Left lung (tissue), 4 donors: ENCODE measurements at regions not wholly inside any gene's neighbourhood (a gene's known extent, or its start where the extent isn't known, plus 50 kb on each side); places are given as distances from the start of the nearest gene placed in this dataset.
A peak's percentile ranks its signal among the peaks of the same experiment; 100 is the strongest.

Source experiments
- ATAC-seq: fragments of 200-7000 bp; cut with Tn5 transposase; one replicate; pipeline ENCODE4 v1.9.1; 2020; ENCODE audit warnings: moderate library complexity
- DNase-seq, 4 donors: peaks; one replicate each; pipeline ENCODE4 v3.0.0-alpha.2; 2013 to 2020
- H3K27ac ChIP-seq, 2 donors: fragments of 200-600 bp; sonication (generic) in 1 of 2; one replicate each; pipeline versions ENCODE4 v1.5.0 to v1.8.0; 2020 to 2021
- H3K27me3 ChIP-seq, 2 donors: fragments of 200-600 bp; sonication (generic) in 1 of 2; one replicate each; pipeline versions ENCODE4 v1.5.0 to v1.8.0; 2020 to 2021
- H3K36me3 ChIP-seq, 2 donors: fragments of 200-600 bp; sonication (generic) in 1 of 2; one replicate each; pipeline versions ENCODE4 v1.5.0 to v1.8.0; 2020 to 2021
- H3K4me1 ChIP-seq, 2 donors: fragments of 200-600 bp; one replicate each; pipeline ENCODE4 v1.8.0; 2021
- H3K4me3 ChIP-seq, 2 donors: fragments of 200-600 bp; sonication (generic) in 1 of 2; one replicate each; pipeline versions ENCODE4 v1.5.0 to v1.8.0; 2020 to 2021; ENCODE audit warnings: mild to moderate bottlenecking in 1 of 2
- H3K9me3 ChIP-seq, 2 donors: fragments of 200-600 bp; sonication (generic) in 1 of 2; one replicate each; pipeline versions ENCODE4 v1.5.0 to v1.8.0; 2020 to 2021
- intact Hi-C, 2 donors: fragments of 100-400 bp; cut with DNase I; formaldehyde crosslinking; loops; one replicate each; pipeline versions ENCODE4 v1.11.2 to v1.14.2; 2022
- TF ChIP-seq, protein P1 (sequence below), 2 donors: fragments of 200-600 bp; sonication (generic) in 1 of 2; IDR thresholded peaks; one replicate each; pipeline versions ENCODE4 v1.5.0 to v1.8.0; 2021; ENCODE audit warnings: antibody characterized with exemption in 2 of 2
- donor health status: DM: no; HTN: yes; CAD: no.
- donor health status: DM: no; HTN: no; CAD: no.

GRCh38 chr2:36214691-36215090 is 140.9 kb upstream of the CRIM1 start:
- no peaks in the 10 kb centered on the region for H3K4me1 ChIP-seq
- ATAC-seq, result no peak
- no peaks in the 10 kb centered on the region for H3K36me3 ChIP-seq
- intact Hi-C loops, result no loop called here
- TF ChIP-seq, protein P1, sequence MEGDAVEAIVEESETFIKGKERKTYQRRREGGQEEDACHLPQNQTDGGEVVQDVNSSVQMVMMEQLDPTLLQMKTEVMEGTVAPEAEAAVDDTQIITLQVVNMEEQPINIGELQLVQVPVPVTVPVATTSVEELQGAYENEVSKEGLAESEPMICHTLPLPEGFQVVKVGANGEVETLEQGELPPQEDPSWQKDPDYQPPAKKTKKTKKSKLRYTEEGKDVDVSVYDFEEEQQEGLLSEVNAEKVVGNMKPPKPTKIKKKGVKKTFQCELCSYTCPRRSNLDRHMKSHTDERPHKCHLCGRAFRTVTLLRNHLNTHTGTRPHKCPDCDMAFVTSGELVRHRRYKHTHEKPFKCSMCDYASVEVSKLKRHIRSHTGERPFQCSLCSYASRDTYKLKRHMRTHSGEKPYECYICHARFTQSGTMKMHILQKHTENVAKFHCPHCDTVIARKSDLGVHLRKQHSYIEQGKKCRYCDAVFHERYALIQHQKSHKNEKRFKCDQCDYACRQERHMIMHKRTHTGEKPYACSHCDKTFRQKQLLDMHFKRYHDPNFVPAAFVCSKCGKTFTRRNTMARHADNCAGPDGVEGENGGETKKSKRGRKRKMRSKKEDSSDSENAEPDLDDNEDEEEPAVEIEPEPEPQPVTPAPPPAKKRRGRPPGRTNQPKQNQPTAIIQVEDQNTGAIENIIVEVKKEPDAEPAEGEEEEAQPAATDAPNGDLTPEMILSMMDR (IDR thresholded peaks at IDR 0.05), result no peak
- no peak overlapping the region for H3K27ac ChIP-seq
- DNase-seq, result no peak
- H3K4me3 ChIP-seq, result no peak overlapping the region
- H3K27me3 ChIP-seq, result no peaks in the 10 kb centered on the region
- peaks cover 0 to 2% of the 10 kb centered on the region in 2 donors for H3K9me3 ChIP-seq

DNA sequence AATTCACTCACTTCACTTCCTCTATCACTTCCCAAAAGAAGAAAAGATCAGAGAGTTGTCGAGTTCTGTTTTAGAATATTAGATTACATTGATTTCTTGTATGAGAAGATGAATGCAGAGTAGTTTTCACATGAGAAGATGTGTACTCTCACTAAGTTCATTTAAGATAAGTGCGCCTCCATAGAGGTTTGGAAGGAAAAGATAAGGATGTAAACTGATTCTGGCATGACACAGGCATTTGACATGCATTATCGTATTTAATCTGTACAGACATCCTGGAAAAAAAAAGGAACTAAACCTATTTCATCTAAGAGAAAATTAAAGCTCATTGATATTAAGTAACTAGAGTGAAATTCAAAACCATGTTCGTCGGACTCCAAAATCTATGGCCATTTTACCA is 152.2 kb upstream of the CRIM1 start:
- Histone ChIP-seq H3K4me1 (no peaks in the 10 kb centered on the region), H3K9me3 (peaks cover 0 to 10% of the 10 kb centered on the region in 2 donors), H3K4me3 (no peak overlapping the region), H3K36me3 (no peaks in the 10 kb centered on the region), H3K27me3 (no peaks in the 10 kb centered on the region), H3K27ac (no peak overlapping the region)
- ATAC-seq (no peak), DNase-seq (no peak)
- TF ChIP-seq, protein P1 (IDR thresholded peaks at IDR 0.05), result no peak
- intact Hi-C loops, result no loop called here

DNA sequence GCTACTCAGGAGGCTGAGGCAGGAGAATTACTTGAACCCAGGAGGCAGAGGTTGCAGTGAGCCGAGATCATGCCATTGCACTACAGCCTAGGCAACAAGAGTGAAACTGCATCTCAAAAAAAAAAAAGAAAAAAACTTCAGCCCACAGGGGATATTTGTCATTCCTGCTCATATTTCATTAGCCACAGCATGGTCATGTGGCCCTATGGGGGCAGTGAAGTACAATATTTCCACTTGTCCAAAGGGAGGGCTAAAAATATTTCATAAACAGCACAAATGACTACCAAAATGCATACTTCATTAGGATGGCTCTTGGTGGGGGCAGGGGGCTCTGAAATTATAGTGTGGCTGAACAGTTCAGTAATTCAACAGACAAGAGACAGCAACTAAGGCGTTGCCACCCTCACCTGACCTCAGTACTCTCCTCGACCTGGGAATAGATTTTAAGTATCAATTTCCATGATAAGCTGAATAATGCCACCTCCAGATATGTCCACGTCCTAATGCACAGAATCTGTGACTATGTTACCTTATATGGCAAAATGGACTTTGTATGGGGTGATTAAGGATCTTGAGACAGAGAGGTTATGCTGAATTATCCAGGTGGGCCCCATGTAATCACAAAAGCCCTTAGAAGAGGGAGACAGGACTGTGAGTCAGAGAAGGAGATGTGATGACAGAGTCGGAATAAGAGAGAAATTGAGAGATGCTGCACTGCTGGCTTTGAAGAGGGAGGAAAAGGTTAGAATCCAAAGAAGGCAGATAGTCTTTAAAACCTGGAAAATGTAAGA is 158.2 kb upstream of the CRIM1 start:
- Histone ChIP-seq H3K36me3 (no peaks in the 10 kb centered on the region), H3K27me3 (no peaks in the 10 kb centered on the region), H3K4me3 (no peak overlapping the region), H3K27ac (no peak overlapping the region), H3K4me1 (no peaks in the 10 kb centered on the region), H3K9me3 (peaks cover 0 to 10% of the 10 kb centered on the region in 2 donors)
- intact Hi-C loops, result no loop called here
- TF ChIP-seq, protein P1 (IDR thresholded peaks at IDR 0.05), result no peak
- DNase-seq, result no peak
- no peak for ATAC-seq

DNA sequence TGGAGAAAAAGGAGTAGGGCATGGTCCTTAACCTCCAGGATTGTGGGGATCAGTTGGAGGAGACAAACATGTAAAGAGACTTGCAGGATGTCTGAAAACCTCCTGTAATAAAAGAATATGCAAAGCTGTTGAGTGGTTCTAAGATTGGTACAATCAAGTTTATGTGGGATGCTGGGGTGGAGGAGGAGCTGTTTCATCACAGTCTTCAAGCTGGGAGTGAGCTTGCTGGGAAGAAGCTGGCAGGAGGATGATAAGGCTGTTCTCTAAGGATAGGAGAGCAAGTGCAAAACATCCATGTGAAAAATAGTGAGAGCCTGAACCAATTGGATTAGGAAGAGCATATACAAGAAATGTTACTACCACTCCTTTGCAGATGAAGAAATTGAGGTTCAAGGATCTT is 161.9 kb upstream of the CRIM1 start:
- TF ChIP-seq, protein P1 (IDR thresholded peaks at IDR 0.05), result no peak
- Histone ChIP-seq H3K9me3 (no peaks in the 10 kb centered on the region), H3K27me3 (no peaks in the 10 kb centered on the region), H3K4me1 (no peaks in the 10 kb centered on the region), H3K36me3 (no peaks in the 10 kb centered on the region), H3K4me3 (no peak overlapping the region), H3K27ac (no peak overlapping the region)
- ATAC-seq (no peak), DNase-seq (no peak)
- intact Hi-C loops, result no loop called here

DNA sequence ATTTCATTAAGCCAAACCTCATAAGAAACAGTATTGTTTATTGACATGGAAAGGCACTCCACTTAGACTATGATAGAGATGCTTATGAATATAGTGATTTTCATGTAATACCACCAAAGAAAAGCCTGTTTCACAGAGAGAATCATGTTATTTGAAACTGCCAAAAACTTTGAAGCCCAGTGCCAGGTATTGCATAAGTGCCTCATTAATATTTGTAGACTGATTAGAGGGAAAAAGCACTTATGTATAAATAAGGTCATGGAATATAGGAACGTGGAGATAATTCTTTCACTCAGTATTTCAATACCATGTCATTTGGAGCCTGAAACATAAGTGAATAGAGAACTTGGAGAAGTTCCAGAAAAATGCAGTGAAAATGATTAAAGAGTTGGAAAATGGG is 162.6 kb upstream of the CRIM1 start:
- H3K4me1 ChIP-seq, result no peaks in the 10 kb centered on the region
- intact Hi-C loops, result no loop called here
- H3K4me3 ChIP-seq, result no peak overlapping the region
- no peaks in the 10 kb centered on the region for H3K9me3 ChIP-seq
- ATAC-seq, result no peak
- no peaks in the 10 kb centered on the region for H3K27me3 ChIP-seq
- no peak overlapping the region for H3K27ac ChIP-seq
- TF ChIP-seq, protein P1 (IDR thresholded peaks at IDR 0.05), result no peak
- H3K36me3 ChIP-seq, result no peaks in the 10 kb centered on the region
- DNase-seq, result peak in 2 of 4 donors; percentile 19 to 42
